ENCODE measurements at regions not wholly inside any gene's neighbourhood (a gene's known extent, or its start where the extent isn't known, plus 50 kb on each side); places are given as distances from the start of the nearest gene placed in this dataset.
"Not testable (repeated sequence)": the region's sequence is repeated elsewhere in the genome, so short reads cannot be mapped to it uniquely, and the experiment has no call there.

DNA sequence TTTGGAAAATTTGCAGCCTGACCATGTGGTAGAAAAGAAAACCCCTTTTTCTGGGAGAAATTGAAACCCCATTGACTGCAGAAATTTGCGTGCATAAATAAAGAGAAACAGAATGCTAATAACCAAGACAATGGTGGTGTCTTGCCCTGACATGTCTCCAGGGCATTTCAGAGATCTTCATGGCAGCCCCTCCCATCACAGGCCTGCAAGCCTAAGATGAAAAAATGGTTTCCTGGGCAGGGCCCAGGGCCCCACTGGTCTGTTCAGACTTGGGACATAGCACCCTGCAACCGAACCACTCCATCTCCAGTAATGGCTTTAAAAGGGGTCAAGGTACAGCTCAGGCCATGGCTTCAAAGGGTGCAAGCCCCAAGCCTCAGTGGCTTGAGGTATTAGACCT is 71.6 kb upstream of the SGIP1 start:
- FAIRE-seq, result no peak

- no peak for FAIRE-seq
Observed at GRCh38 chr1:66464351-66464750, 69.6 kb upstream of the SGIP1 start.

DNA sequence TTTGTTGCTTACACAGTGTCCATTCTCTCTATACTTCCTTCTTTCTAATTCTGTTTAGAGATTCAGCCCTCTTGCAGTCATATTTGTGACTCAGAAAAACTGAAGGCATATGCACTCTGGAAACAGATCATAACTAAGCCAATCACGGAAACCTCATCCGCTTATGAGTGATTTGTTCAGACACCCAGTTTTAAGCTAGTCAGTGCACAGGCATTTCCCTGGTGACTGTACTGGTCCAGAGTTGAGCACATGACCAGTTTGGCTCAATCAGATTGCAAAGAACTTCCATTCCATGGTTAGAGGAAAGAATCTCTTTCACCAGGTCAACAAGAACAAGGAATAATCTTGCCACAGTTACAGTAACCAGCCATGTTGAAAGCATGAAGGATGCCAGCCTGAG is 69.2 kb upstream of the SGIP1 start:
- FAIRE-seq, result no peak

GRCh38 chr1:66466695-66467094 is 67.3 kb upstream of the SGIP1 start:
- not testable (repeated sequence) for FAIRE-seq

DNA sequence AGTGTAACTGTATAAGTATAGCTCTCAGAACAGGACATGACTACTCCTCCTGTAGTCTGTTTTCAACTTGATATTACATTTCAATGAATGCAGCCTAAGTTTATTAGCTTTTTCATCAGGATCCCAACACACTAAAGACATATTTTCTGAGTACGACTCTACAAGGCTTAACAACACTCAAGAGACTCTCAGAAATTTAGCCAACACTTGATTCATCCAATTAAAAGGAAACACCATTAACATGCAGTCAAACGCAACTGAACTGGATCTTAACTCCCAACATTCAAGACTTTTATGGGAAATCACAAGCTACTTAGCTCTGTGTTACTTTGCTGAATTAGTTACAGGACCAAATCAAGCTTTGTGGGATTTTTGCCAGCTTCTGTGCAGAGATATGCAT is 65.2 kb upstream of the SGIP1 start:
- FAIRE-seq, result no peak

GRCh38 chr1:66475940-66476339 is 58.0 kb upstream of the SGIP1 start:
- no peak for FAIRE-seq

- FAIRE-seq, result no peak
Observed at GRCh38 chr1:66476774-66477173, 57.2 kb upstream of the SGIP1 start.

DNA sequence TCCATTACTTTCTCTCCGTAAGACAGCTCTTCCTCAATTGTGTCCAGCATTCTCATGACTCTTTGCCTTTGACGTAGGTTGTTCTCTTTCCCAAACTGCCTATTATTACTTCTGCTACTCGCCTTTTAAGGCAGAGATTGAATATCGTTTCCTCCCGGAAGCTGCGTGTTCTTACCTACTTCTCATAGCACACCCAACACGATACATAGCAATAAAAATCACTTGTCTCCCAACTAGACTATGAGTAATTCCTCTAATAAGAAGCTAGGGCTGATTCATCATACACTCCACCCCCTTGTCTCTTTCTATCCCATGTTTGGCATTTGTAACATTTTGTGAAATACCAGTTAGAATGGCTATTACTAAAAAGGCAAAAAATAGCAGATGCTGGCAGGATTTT is 55.8 kb upstream of the SGIP1 start:
- no peak for FAIRE-seq

- no peak for FAIRE-seq
Observed at GRCh38 chr1:66480162-66480561, 53.8 kb upstream of the SGIP1 start.

- FAIRE-seq, result not testable (repeated sequence)
Observed at GRCh38 chr1:66481215-66481614, 52.7 kb upstream of the SGIP1 start.
